Hepatocyte (in vitro differentiated cells): ENCODE measurements at regions not wholly inside any gene's neighbourhood (a gene's known extent, or its start where the extent isn't known, plus 50 kb on each side); places are given as distances from the start of the nearest gene placed in this dataset.

ENCODE experiments used
- DNase-seq: peaks from one replicate; pipeline ENCODE4 v3.0.0-alpha.2; 2016; ENCODE audit warnings: low spot score
- H2AFZ ChIP-seq: fragments of 200-600 bp; sonication (generic); 2 replicates; pipeline ENCODE4 v1.6.0; 2016; ENCODE audit warnings: antibody characterized with exemption, mild to moderate bottlenecking
- H3K27ac ChIP-seq: fragments of 200-600 bp; sonication (generic); 2 replicates; pipeline ENCODE4 v1.5.1; 2016; ENCODE audit warnings: mild to moderate bottlenecking
- H3K27me3 ChIP-seq: fragments of 200-600 bp; sonication (generic); 2 replicates; pipeline ENCODE4 v1.6.1; 2016
- H3K36me3 ChIP-seq: fragments of 200-600 bp; sonication (generic); replicated peaks from 2 replicates; pipeline ENCODE4 v1.5.1; 2016; ENCODE audit warnings: low read depth; ENCODE audit not compliant: insufficient read depth
- H3K4me1 ChIP-seq: fragments of 200-600 bp; sonication (generic); 2 replicates; pipeline ENCODE4 v1.5.1; 2016; ENCODE audit warnings: mild to moderate bottlenecking, moderate library complexity; ENCODE audit not compliant: insufficient read depth
- H3K4me2 ChIP-seq: fragments of 200-600 bp; sonication (generic); 2 replicates; pipeline ENCODE4 v1.6.0; 2016
- H3K4me3 ChIP-seq: fragments of 200-600 bp; sonication (generic); 2 replicates; pipeline ENCODE4 v1.5.1; 2016; ENCODE audit warnings: mild to moderate bottlenecking
- H3K79me2 ChIP-seq: fragments of 200-600 bp; sonication (generic); 2 replicates; pipeline ENCODE4 v1.6.0; 2017; ENCODE audit warnings: mild to moderate bottlenecking
- H3K9me2 ChIP-seq: fragments of 200-600 bp; sonication (generic); replicated peaks from 2 replicates; pipeline ENCODE4 v1.6.0; 2017; ENCODE audit warnings: mild to moderate bottlenecking; ENCODE audit not compliant: insufficient read depth
- H3K9me3 ChIP-seq: fragments of 200-600 bp; sonication (generic); 2 replicates; pipeline ENCODE4 v1.5.1; 2016; ENCODE audit warnings: low read depth, mild to moderate bottlenecking
- H4K20me1 ChIP-seq: fragments of 200-600 bp; sonication (generic); 2 replicates; pipeline ENCODE4 v1.6.0; 2016; ENCODE audit warnings: mild to moderate bottlenecking; ENCODE audit not compliant: insufficient read depth, poor library complexity, severe bottlenecking
- CTCF ChIP-seq: fragments of 200-600 bp; sonication (generic); IDR thresholded peaks from 2 replicates; pipeline ENCODE4 v1.5.1; 2016; ENCODE audit warnings: antibody characterized with exemption, mild to moderate bottlenecking; ENCODE audit not compliant: poor library complexity
- EZH2 ChIP-seq: fragments of 200-600 bp; sonication (generic); IDR thresholded peaks from 2 replicates; pipeline ENCODE4 v1.6.1; 2016; ENCODE audit warnings: antibody characterized with exemption, mild to moderate bottlenecking, borderline replicate concordance
- EZH2phosphoT487 ChIP-seq: fragments of 200-600 bp; sonication (generic); IDR thresholded peaks from one replicate; pipeline ENCODE4 v1.6.1; 2018; ENCODE audit warnings: antibody characterized with exemption, mild to moderate bottlenecking, low read depth, moderate library complexity; ENCODE audit not compliant: unreplicated experiment, severe bottlenecking
- WGBS: methylation state at CpG from one replicate; pipeline ENCODE4 v1.1.6; 2016; ENCODE audit warnings: low lambda C conversion rate; ENCODE audit errors: missing lambda C conversion rate; 5-methylcytosine and 5-hydroxymethylcytosine counted together

- Histone ChIP-seq H3K36me3 (no peaks in the 10 kb centered on the region), H3K79me2 (no peaks in the 10 kb centered on the region), H3K4me2 (no peak overlapping the region), H3K27ac (no peak overlapping the region), H2AFZ (no peak overlapping the region), H3K9me3 (no peaks in the 10 kb centered on the region), H4K20me1 (no peaks in the 10 kb centered on the region), H3K4me1 (no peaks in the 10 kb centered on the region), H3K27me3 (no peaks in the 10 kb centered on the region), H3K9me2 (no peaks in the 10 kb centered on the region), H3K4me3 (no peak overlapping the region)
- TF ChIP-seq EZH2, result no peak
- TF ChIP-seq CTCF, result no peak
- no peak for TF ChIP-seq EZH2phosphoT487
- DNase-seq, result no peak
- WGBS, result 87% methylated on average over 3 of the region's 3 CpGs
Observed at GRCh38 chr5:126044931-126045565, 378.2 kb upstream of the GRAMD2B start.

GRCh38 chr5:126046318-126046717, 376.9 kb upstream of the GRAMD2B start:
- DNase-seq, result no peak
- H3K4me2 ChIP-seq, result no peak overlapping the region
- no peak overlapping the region for H2AFZ ChIP-seq
- H3K9me2 ChIP-seq, result no peaks in the 10 kb centered on the region
- no peaks in the 10 kb centered on the region for H3K4me1 ChIP-seq
- 42% methylated on average over 6 of the region's 6 CpGs for WGBS
- no peaks in the 10 kb centered on the region for H3K9me3 ChIP-seq
- H3K79me2 ChIP-seq, result no peaks in the 10 kb centered on the region
- H3K36me3 ChIP-seq, result no peaks in the 10 kb centered on the region
- no peak overlapping the region for H3K4me3 ChIP-seq
- H3K27me3 ChIP-seq, result no peaks in the 10 kb centered on the region
- TF ChIP-seq EZH2phosphoT487, result no peak
- TF ChIP-seq CTCF, result no peak
- TF ChIP-seq EZH2, result no peak
- no peak overlapping the region for H3K27ac ChIP-seq
- no peaks in the 10 kb centered on the region for H4K20me1 ChIP-seq

GRCh38 chr5:126046846-126047571, 376.2 kb upstream of the GRAMD2B start:
- Histone ChIP-seq H2AFZ (no peak overlapping the region), H3K27me3 (no peaks in the 10 kb centered on the region), H4K20me1 (no peaks in the 10 kb centered on the region), H3K9me2 (no peaks in the 10 kb centered on the region), H3K36me3 (no peaks in the 10 kb centered on the region), H3K4me1 (no peaks in the 10 kb centered on the region), H3K4me3 (no peak overlapping the region), H3K27ac (no peak overlapping the region), H3K9me3 (no peaks in the 10 kb centered on the region), H3K4me2 (no peak overlapping the region), H3K79me2 (no peaks in the 10 kb centered on the region)
- DNase-seq, result no peak
- TF ChIP-seq EZH2phosphoT487 (no peak), EZH2 (no peak), CTCF (no peak)
